ENCODE measurements at regions not wholly inside any gene's neighbourhood (a gene's known extent, or its start where the extent isn't known, plus 50 kb on each side); places are given as distances from the start of the nearest gene placed in this dataset.

DNA sequence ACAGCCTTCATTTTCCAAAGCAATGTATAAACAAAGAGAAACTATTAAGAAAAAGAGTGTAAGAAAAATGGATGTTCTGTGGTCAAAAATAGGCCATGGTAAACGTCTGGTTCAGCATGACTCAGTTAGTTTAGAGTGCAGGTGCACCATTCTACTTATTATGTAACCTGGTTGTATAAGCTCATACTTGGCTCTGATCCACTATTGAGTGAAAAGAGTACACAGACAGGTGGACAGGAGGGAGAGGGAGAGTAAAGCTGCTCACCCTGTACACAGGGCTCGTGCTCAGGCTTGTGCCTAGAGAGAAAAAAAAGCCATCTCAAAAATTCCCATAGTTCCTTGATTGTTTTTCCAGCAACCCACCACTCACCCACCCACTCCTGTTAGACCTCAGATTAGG lies 85.8 kb upstream of the ZNF91 start:
- POLR2A ChIA-PET = interaction anchor here (0.6 kb wide), 1 partner anchor 1475 kb away, joined by 3 read pairs; no protein-coding TSS in a partner anchor

More for the DNA sequence above, 85.8 kb upstream of the ZNF91 start:
- ATAC-seq = no peak
- CTCF ChIA-PET (ENCODE audit: low intra/inter-chr PET ratio) = no interaction called here
- Histone ChIP-seq H3K4me1 (replicated peaks in 1 of 2; ENCODE audit: control insufficient read depth in 2 of 2, insufficient read depth in 2 of 2, low read length in 2 of 2) (no peaks in the 10 kb centered on the region), H3K27ac (ENCODE audit: extremely low read depth, low read depth, low read length) (no peak overlapping the region), H3K4me2 (ENCODE audit: insufficient read depth, low read length) (no peak overlapping the region), H3K9ac (ENCODE audit: insufficient read depth in 1 of 2, low read depth in 2 of 2, low read length in 2 of 2) (no peak overlapping the region), H4K20me1 (replicated peaks; ENCODE audit: control insufficient read depth, insufficient read depth, low read length) (no peaks in the 10 kb centered on the region), H3K79me2 (ENCODE audit: control insufficient read depth, insufficient read depth, low read length) (no peaks in the 10 kb centered on the region), H3K9me3 (replicated peaks; ENCODE audit: control insufficient read depth, insufficient read depth, low read depth, low read length) (no peaks in the 10 kb centered on the region), H3K36me3 (ENCODE audit: control insufficient read depth, insufficient read depth, low read length) (no peaks in the 10 kb centered on the region), H3K27me3 (ENCODE audit: control insufficient read depth in 2 of 2, insufficient read depth in 2 of 2, low read length in 2 of 2) (no peaks in the 10 kb centered on the region), H3K4me3 (no peak overlapping the region), H2AFZ (ENCODE audit: low read depth, low read length) (no peak overlapping the region), H3K9me1 (ENCODE audit: control insufficient read depth, insufficient read depth, low read length) (no peaks in the 10 kb centered on the region)
- WGBS (ENCODE audit: insufficient coverage, low coverage, missing lambda C conversion rate) = 0% methylated on average over 2 of the region's 2 CpGs
- no peak for FAIRE-seq
- in situ Hi-C loops (cut with MboI) = no loop called here
- intact Hi-C loops (cut with micrococcal nuclease) = no loop called here
- DNase-seq (ENCODE audit: extremely low read depth in 1 of 4, low spot score in 3 of 4) = no peak
- no TSS peak for BruUV-seq (replicated peaks)
- TF ChIP-seq CAMTA2 (CRISPR knock-in tag; conservative IDR thresholded peaks at IDR 0.05) = no peak
- TF ChIP-seq, protein P1, sequence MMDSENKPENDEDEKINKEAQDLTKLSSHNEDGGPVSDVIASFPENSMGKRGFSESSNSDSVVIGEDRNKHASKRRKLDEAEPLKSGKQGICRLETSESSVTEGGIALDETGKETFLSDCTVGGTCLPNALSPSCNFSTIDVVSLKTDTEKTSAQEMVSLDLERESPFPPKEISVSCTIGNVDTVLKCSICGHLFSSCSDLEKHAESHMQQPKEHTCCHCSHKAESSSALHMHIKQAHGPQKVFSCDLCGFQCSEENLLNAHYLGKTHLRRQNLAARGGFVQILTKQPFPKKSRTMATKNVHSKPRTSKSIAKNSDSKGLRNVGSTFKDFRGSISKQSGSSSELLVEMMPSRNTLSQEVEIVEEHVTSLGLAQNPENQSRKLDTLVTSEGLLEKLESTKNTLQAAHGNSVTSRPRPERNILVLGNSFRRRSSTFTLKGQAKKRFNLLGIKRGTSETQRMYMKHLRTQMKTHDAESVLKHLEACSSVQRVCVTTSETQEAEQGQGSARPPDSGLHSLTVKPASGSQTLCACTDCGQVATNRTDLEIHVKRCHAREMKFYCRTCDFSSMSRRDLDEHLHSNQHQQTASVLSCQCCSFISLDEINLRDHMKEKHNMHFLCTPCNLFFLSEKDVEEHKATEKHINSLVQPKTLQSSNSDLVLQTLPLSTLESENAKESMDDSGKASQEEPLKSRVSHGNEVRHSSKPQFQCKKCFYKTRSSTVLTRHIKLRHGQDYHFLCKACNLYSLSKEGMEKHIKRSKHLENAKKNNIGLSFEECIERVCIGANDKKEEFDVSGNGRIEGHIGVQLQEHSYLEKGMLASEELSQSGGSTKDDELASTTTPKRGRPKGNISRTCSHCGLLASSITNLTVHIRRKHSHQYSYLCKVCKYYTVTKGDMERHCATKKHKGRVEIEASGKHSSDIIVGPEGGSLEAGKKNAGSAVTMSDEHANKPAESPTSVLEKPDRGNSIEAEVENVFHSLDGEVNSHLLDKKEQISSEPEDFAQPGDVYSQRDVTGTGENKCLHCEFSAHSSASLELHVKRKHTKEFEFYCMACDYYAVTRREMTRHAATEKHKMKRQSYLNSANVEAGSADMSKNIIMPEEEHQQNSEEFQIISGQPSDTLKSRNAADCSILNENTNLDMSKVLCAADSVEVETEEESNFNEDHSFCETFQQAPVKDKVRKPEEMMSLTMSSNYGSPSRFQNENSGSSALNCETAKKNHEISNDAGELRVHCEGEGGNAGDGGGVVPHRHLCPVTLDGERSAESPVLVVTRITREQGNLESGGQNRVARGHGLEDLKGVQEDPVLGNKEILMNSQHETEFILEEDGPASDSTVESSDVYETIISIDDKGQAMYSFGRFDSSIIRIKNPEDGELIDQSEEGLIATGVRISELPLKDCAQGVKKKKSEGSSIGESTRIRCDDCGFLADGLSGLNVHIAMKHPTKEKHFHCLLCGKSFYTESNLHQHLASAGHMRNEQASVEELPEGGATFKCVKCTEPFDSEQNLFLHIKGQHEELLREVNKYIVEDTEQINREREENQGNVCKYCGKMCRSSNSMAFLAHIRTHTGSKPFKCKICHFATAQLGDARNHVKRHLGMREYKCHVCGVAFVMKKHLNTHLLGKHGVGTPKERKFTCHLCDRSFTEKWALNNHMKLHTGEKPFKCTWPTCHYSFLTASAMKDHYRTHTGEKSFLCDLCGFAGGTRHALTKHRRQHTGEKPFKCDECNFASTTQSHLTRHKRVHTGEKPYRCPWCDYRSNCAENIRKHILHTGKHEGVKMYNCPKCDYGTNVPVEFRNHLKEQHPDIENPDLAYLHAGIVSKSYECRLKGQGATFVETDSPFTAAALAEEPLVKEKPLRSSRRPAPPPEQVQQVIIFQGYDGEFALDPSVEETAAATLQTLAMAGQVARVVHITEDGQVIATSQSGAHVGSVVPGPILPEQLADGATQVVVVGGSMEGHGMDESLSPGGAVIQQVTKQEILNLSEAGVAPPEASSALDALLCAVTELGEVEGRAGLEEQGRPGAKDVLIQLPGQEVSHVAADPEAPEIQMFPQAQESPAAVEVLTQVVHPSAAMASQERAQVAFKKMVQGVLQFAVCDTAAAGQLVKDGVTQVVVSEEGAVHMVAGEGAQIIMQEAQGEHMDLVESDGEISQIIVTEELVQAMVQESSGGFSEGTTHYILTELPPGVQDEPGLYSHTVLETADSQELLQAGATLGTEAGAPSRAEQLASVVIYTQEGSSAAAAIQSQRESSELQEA (IDR thresholded peaks at IDR 0.05; ENCODE audit: low read depth) = no peak
- TF ChIP-seq HLTF (IDR thresholded peaks at IDR 0.05) = no peak
- no peak for TF ChIP-seq ZNF324 (CRISPR knock-in tag; IDR thresholded peaks at IDR 0.05)
- TF ChIP-seq, protein P2, sequence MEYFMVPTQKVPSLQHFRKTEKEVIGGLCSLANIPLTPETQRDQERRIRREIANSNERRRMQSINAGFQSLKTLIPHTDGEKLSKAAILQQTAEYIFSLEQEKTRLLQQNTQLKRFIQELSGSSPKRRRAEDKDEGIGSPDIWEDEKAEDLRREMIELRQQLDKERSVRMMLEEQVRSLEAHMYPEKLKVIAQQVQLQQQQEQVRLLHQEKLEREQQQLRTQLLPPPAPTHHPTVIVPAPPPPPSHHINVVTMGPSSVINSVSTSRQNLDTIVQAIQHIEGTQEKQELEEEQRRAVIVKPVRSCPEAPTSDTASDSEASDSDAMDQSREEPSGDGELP (CRISPR knock-in tag; IDR thresholded peaks at IDR 0.05; ENCODE audit: borderline replicate concordance) = no peak
- TF ChIP-seq, protein P3, sequence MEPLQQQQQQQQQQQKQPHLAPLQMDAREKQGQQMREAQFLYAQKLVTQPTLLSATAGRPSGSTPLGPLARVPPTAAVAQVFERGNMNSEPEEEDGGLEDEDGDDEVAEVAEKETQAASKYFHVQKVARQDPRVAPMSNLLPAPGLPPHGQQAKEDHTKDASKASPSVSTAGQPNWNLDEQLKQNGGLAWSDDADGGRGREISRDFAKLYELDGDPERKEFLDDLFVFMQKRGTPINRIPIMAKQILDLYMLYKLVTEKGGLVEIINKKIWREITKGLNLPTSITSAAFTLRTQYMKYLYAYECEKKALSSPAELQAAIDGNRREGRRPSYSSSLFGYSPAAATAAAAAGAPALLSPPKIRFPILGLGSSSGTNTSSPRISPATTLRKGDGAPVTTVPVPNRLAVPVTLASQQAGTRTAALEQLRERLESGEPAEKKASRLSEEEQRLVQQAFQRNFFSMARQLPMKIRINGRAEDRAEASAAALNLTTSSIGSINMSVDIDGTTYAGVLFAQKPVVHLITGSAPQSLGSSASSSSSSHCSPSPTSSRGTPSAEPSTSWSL (CRISPR knock-in tag; IDR thresholded peaks at IDR 0.05; ENCODE audit: borderline replicate concordance) = no peak
- TF ChIP-seq MYBL2 (IDR thresholded peaks at IDR 0.05; ENCODE audit: low read depth) = no peak
- no peak for TF ChIP-seq MYBL2 (CRISPR knock-in tag; IDR thresholded peaks at IDR 0.05; ENCODE audit: borderline replicate concordance)
